ENCODE measurements at regions not wholly inside any gene's neighbourhood (a gene's known extent, or its start where the extent isn't known, plus 50 kb on each side); places are given as distances from the start of the nearest gene placed in this dataset.
A peak's percentile ranks its signal among the peaks of the same experiment; 100 is the strongest.
"Not testable (repeated sequence)": the region's sequence is repeated elsewhere in the genome, so short reads cannot be mapped to it uniquely, and the experiment has no call there.

DNA sequence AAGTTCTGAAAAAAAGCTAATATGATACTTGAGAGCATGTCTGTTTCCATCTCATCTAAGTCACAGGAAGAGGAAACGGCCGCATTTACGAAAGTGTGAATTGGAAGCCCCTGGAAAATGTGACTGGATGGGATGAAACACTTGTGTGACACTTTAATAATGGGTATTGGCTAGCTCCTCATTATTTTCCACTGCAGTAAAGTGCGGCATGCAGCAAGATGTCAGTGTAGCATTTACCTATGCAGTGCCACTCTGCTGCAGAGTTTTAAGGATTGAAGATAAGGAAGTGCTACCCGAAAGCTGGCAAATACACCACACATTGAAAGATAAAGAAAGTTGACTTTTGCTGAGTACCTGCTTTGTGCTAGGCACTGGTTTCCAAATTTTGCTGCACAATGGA, 249.5 kb upstream of the FAM240B start:
- H3K27me3 Mint-ChIP-seq; DNase-seq; H3K36me3 Mint-ChIP-seq (ENCODE audit: low read depth); intact Hi-C loops (cut with DNase I, micrococcal nuclease); ATAC-seq; H3K27ac Mint-ChIP-seq; CTCF ChIA-PET; POLR2A ChIA-PET; H3K9me3 Mint-ChIP-seq (ENCODE audit: low read depth); H3K4me1 Mint-ChIP-seq; H3K4me3 Mint-ChIP-seq: not testable (repeated sequence)

DNA sequence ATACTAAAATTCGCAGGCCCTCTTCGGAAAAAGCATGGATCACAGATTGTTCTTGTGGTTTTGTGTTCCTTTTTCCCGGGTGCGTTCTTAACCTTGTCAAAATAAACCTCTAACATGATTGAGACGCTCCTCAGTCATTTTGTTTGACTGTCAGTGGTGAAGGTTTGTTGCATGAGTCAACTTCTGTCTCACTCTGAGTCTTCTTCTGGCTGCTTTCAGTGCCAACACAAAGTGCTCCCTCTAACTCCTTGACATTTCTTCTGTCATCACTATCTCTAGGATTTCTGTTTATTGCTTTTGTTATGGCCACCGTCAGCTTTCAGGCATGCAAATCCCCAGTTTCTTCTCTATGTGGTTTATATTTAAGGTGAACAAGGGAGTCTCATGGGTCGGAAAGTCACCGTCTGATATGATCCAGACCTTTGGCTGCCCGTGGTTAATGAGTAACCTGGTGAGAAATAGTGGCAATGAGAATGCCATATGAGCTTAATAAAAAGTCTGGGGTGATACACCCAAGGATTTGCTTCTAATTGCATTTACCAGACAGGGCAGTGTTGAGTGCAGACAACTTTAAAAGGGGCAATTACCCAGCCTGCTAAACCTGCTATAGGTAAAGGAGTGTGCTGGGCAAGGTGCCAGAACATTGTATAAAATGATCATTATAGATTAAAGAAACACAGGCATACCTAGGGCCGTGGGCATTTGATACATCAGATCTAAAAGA, 248.9 kb upstream of the FAM240B start:
- H3K9me3 Mint-ChIP-seq (ENCODE audit: low read depth); H3K27me3 Mint-ChIP-seq; DNase-seq; H3K4me3 Mint-ChIP-seq; POLR2A ChIA-PET; CTCF ChIA-PET; intact Hi-C loops (cut with DNase I, micrococcal nuclease); H3K27ac Mint-ChIP-seq; H3K36me3 Mint-ChIP-seq (ENCODE audit: low read depth); H3K4me1 Mint-ChIP-seq: not testable (repeated sequence)
- ATAC-seq: peak; percentile 55

DNA sequence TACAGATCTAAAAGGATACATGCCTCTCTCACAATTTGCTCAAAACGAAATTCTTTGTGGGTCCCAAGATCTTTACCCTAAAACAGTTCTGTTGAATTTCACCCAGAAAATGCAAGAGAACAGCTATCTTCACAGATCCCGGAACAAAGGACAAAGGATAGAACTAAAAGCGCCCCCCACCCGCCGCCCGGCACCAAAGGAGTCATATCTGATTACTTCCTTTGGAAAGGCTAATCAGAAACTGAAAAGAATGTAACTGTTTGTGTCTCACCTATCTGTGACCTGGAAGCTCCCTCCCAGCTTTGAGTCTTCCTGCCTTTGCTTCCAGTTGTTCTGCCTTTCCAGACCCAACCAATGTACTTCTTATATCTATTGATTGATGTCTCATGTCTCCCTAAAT, 247.9 kb upstream of the FAM240B start:
- ATAC-seq; H3K4me1 Mint-ChIP-seq; DNase-seq; H3K9me3 Mint-ChIP-seq (ENCODE audit: low read depth); H3K27ac Mint-ChIP-seq; intact Hi-C loops (cut with DNase I, micrococcal nuclease); H3K36me3 Mint-ChIP-seq (ENCODE audit: low read depth); POLR2A ChIA-PET; CTCF ChIA-PET; H3K4me3 Mint-ChIP-seq; H3K27me3 Mint-ChIP-seq: not testable (repeated sequence)

DNA sequence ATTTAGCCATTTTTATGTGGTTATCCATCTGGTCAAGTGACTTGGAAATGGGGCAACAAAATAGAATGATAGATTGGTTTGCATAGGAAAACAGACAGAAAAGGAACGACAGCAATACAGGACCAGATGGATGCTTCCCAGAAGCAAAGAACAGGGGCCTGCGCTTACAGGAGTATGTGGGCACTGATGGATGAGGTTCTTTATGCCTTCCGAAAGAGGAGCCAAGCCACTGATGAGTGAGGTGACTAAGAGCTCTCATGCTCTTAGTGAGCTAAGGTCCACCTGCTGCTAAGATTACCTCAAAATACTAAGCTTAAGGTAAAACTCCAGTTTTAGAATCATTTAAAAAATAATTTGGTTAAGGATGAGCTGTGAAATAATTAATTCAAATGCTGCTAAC, 247.4 kb upstream of the FAM240B start:
- H3K36me3 Mint-ChIP-seq (ENCODE audit: low read depth); intact Hi-C loops (cut with DNase I, micrococcal nuclease); CTCF ChIA-PET; H3K4me3 Mint-ChIP-seq; ATAC-seq; H3K9me3 Mint-ChIP-seq (ENCODE audit: low read depth); POLR2A ChIA-PET; H3K27ac Mint-ChIP-seq; DNase-seq; H3K27me3 Mint-ChIP-seq; H3K4me1 Mint-ChIP-seq: not testable (repeated sequence)

DNA sequence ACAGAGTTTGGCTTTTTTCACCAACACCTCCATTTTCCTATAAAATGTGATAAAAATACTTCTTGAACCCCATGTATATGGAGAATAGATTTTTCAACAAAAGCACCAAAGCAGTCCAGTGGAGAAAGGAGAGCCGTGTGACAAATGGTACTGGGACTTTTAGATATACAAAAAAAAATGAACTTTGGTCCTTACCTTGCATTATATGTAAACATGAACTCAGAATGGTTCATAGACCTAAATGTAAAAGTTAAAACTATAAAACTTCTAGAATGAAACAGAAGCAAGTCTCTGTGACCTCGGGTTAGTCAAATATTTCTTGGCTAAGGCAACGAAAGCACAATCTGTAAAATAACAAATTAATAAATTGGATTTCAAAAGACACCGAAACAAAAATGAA, 239.9 kb upstream of the FAM240B start:
- DNase-seq; H3K4me3 Mint-ChIP-seq; H3K9me3 Mint-ChIP-seq (ENCODE audit: low read depth); ATAC-seq; CTCF ChIA-PET; H3K27me3 Mint-ChIP-seq; intact Hi-C loops (cut with DNase I, micrococcal nuclease); H3K27ac Mint-ChIP-seq; POLR2A ChIA-PET; H3K4me1 Mint-ChIP-seq; H3K36me3 Mint-ChIP-seq (ENCODE audit: low read depth): not testable (repeated sequence)

DNA sequence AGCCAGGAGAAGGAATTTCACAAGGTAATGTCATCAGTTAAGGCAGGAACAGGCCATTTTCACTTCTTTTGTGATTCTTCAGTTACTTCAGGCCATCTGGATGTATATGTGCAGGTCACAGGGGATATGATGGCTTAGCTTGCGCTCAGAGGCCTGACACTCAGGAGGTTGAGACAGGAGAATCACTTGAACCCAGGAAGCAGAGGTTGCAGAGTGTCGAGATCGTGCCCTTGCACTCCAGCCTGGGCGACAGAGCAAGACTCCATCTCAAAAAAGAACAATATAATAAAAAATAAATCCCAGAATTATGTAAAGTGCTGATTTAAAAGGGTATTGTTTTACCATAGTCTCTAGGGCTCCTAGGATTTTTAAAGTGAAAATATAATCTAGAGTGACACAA, 235.9 kb upstream of the FAM240B start:
- H3K4me1 Mint-ChIP-seq; DNase-seq; H3K27ac Mint-ChIP-seq; H3K27me3 Mint-ChIP-seq; CTCF ChIA-PET; H3K9me3 Mint-ChIP-seq (ENCODE audit: low read depth); intact Hi-C loops (cut with DNase I, micrococcal nuclease); H3K36me3 Mint-ChIP-seq (ENCODE audit: low read depth); POLR2A ChIA-PET; ATAC-seq; H3K4me3 Mint-ChIP-seq: not testable (repeated sequence)

DNA sequence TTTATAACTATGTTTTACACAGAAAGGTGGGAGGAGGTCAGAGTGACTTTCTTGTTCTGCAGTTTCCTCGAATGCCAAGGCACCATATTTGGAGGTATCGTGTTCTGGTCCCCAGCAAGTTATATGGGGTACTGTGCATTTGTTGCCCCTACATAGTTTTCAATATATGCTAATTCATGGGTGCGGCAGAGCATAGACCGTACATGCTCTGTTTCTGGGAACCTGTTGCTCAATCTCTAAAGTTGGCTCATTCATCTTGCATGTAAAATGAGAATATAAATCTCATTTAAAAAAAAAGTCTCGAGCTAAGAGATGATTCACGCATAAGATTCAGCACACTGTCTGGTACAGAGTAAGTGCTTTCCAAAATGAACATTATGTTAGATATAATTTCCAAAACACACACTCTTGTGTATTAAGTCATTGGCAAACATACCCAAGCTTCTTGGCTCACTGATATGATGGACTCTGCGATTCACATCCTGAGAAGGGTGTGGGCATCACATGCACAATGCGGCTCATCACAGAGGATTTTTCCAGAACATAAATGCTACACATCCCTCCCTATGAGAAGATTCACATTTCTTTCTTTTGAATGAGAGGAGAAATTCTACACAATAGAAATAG, 232.9 kb upstream of the FAM240B start:
- ATAC-seq; DNase-seq; H3K27me3 Mint-ChIP-seq; POLR2A ChIA-PET; CTCF ChIA-PET; H3K4me3 Mint-ChIP-seq; H3K36me3 Mint-ChIP-seq (ENCODE audit: low read depth); intact Hi-C loops (cut with DNase I, micrococcal nuclease); H3K27ac Mint-ChIP-seq; H3K4me1 Mint-ChIP-seq; H3K9me3 Mint-ChIP-seq (ENCODE audit: low read depth): not testable (repeated sequence)

DNA sequence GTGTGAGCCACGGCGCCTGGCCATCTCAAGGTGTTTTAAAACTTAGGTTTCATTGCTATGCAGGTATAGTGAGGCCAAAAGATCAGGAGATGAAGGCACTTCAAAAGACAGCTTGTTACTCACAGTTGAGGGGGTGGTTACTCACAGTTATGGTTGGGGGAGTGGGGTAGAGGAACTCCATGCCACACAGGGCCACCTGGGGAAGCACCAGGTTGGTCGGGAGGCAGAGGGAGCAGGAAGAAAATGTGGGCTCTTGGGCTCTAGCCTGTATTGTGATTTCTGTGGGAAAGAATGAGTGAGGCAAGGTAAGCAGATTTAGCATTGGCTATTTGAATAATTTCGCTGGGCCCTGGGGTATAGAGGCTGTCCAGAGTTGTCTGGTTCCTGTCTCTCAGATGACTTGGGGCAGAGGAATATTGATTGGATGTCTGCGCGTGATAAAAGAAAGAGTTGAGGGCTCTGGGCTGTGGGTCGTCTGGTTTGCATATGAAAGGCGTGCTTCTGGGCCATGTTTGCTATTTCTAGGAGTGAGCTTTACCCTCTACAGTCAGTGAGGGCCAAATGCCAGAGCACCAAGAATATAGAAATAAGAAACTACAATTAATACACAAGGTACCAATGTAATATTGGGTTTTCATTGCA, 226.1 kb upstream of the FAM240B start:
- H3K27ac Mint-ChIP-seq; DNase-seq; H3K4me1 Mint-ChIP-seq; POLR2A ChIA-PET; H3K4me3 Mint-ChIP-seq; H3K36me3 Mint-ChIP-seq (ENCODE audit: low read depth); H3K27me3 Mint-ChIP-seq; H3K9me3 Mint-ChIP-seq (ENCODE audit: low read depth); intact Hi-C loops (cut with DNase I, micrococcal nuclease); CTCF ChIA-PET; ATAC-seq: not testable (repeated sequence)

DNA sequence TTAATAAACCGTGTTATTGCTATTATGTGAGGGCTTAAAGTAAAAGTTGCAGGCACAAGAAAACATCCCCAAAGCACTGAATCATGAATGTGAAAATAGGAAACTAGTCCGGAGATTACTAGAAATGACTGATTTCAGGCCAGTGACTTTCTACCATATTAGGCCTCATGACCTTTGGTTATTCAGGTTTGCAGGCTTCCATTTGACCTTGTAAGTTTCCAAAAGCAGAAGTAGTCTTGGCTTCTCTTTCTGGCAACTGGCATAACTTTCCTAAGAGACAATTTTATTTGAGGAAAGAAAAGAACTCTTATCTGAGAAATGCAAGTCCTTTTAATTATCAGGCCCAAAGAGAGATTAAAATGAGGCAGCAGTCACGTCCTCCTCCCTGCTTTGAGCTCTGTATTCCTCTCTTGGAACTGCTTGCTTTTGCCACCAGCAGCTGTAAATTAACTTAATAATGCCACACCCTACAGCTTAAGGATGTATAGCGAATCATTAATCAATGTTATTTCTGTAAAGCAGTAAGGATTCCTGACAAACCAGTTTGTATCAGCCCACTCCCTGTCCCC, 225.0 kb upstream of the FAM240B start:
- CTCF ChIA-PET; H3K9me3 Mint-ChIP-seq (ENCODE audit: low read depth); H3K4me3 Mint-ChIP-seq; ATAC-seq; DNase-seq; intact Hi-C loops (cut with DNase I, micrococcal nuclease); H3K27me3 Mint-ChIP-seq; H3K4me1 Mint-ChIP-seq; POLR2A ChIA-PET; H3K36me3 Mint-ChIP-seq (ENCODE audit: low read depth); H3K27ac Mint-ChIP-seq: not testable (repeated sequence)

DNA sequence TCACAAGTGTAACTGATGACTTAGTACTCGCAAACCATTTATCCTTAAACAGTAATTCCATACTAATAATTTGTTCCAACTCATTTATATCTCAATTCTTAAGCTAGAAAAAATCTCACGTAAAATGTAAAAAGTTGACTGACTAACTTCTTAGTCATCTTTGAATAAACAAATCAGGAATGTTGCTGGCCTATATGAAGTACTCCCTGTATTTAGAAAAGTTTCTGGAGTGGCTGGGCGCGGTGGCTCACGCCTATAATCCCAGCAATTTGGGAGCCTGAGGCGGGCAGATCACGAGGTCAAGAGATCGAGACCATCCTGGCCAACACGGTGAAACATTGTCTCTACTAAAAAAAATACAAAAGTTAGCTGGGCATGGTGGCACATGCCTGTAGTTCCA, 220.6 kb upstream of the FAM240B start:
- intact Hi-C loops (cut with DNase I, micrococcal nuclease); DNase-seq; H3K9me3 Mint-ChIP-seq (ENCODE audit: low read depth); H3K4me3 Mint-ChIP-seq; H3K27me3 Mint-ChIP-seq; H3K4me1 Mint-ChIP-seq; H3K36me3 Mint-ChIP-seq (ENCODE audit: low read depth); ATAC-seq; CTCF ChIA-PET; H3K27ac Mint-ChIP-seq; POLR2A ChIA-PET: not testable (repeated sequence)

DNA sequence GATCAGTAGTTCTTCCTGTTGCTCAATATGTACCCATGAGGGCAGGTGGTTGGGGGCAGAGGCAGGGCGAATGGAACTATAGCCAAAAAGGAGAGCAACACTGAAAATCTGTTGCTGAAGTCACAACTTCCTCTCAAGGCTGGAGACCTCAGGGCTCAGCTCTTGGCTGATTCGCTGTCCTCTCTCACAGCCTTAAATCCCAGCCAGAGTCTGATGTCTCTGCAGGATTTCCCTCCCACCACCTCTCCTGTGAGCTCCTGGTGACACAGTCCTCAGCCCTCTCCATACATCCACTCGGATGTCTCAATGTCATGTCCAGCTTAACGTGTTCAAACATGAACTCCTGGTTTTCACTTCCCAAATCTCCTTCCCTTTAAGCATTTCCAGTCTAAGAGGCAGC, 218.7 kb upstream of the FAM240B start:
- H3K4me3 Mint-ChIP-seq; ATAC-seq; H3K4me1 Mint-ChIP-seq; H3K27ac Mint-ChIP-seq; H3K27me3 Mint-ChIP-seq; DNase-seq; H3K9me3 Mint-ChIP-seq (ENCODE audit: low read depth); CTCF ChIA-PET; intact Hi-C loops (cut with DNase I, micrococcal nuclease); H3K36me3 Mint-ChIP-seq (ENCODE audit: low read depth); POLR2A ChIA-PET: not testable (repeated sequence)

DNA sequence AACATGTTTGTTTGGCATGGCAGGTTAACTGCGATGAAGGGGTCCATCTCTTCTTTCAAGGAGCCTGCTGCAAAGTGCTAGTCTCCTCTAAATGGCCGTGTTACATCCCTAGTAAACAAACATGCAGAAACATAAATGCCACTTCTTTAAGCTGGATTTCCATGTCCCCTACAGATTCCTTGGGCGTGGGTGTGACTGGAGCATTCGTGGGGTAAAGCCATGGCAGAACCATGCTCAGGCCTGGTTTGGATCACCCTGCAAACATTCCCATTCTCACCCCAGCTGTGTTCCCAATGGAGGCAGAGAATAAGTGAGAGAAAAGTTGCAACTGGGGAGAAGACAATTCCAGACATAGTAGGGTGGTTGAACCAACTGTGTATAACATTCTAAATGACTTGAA, 208.0 kb upstream of the FAM240B start:
- H3K9me3 Mint-ChIP-seq (ENCODE audit: low read depth); intact Hi-C loops (cut with DNase I, micrococcal nuclease); H3K36me3 Mint-ChIP-seq (ENCODE audit: low read depth); POLR2A ChIA-PET; H3K4me3 Mint-ChIP-seq; ATAC-seq; H3K27ac Mint-ChIP-seq; CTCF ChIA-PET; H3K27me3 Mint-ChIP-seq; H3K4me1 Mint-ChIP-seq; DNase-seq: not testable (repeated sequence)

Data from activated CD4-positive, alpha-beta T cell treated with anti-CD3 and anti-CD28 coated beads for 36 hours (primary cell).